ENCODE measurements at regions not wholly inside any gene's neighbourhood (a gene's known extent, or its start where the extent isn't known, plus 50 kb on each side); places are given as distances from the start of the nearest gene placed in this dataset.
"Not testable (repeated sequence)": the region's sequence is repeated elsewhere in the genome, so short reads cannot be mapped to it uniquely, and the experiment has no call there.

- H3K36me3 ChIP-seq (ENCODE audit: control insufficient read depth in 4 of 4, insufficient read depth in 3 of 4, low read depth in 1 of 4, low read length in 3 of 4): no peaks in the 10 kb centered on the region
- no peaks in the 10 kb centered on the region for H3K27me3 ChIP-seq (ENCODE audit: control insufficient read depth in 4 of 4, insufficient read depth in 4 of 4, low read length in 3 of 4)
- H3K4me1 ChIP-seq (ENCODE audit: control insufficient read depth in 4 of 4, insufficient read depth in 4 of 4, low read length in 3 of 4): no peaks in the 10 kb centered on the region
- WGBS: 89% methylated on average over 1 of the region's 1 CpG
- TF ChIP-seq GABPA (IDR thresholded peaks at IDR 0.05 in 1 of 2, conservative IDR thresholded peaks at IDR 0.05 in 1 of 2): no peak
- TF ChIP-seq HNF4A (conservative IDR thresholded peaks at IDR 0.05): no peak
- no peak for TF ChIP-seq HNF4G (IDR thresholded peaks at IDR 0.05)
- TF ChIP-seq FOXA1 (IDR thresholded peaks at IDR 0.05): no peak
- no peak for TF ChIP-seq REST (IDR thresholded peaks at IDR 0.05)
- no peak for TF ChIP-seq SP1 (IDR thresholded peaks at IDR 0.05)
- no peak for TF ChIP-seq JUND (IDR thresholded peaks at IDR 0.05)
- no peak for TF ChIP-seq FOXA2 (IDR thresholded peaks at IDR 0.05)
- no peak for TF ChIP-seq YY1 (IDR thresholded peaks at IDR 0.05)
- TF ChIP-seq TAF1 (conservative IDR thresholded peaks at IDR 0.05): no peak
- TF ChIP-seq RAD21 (IDR thresholded peaks at IDR 0.05): no peak
- TF ChIP-seq RXRA (IDR thresholded peaks at IDR 0.05): no peak
- TF ChIP-seq ZBTB33 (IDR thresholded peaks at IDR 0.05): no peak
- no peak for TF ChIP-seq EGR1 (IDR thresholded peaks at IDR 0.05; ENCODE audit: low read depth in 2 of 2)
- no peak for TF ChIP-seq MAX (IDR thresholded peaks at IDR 0.05)
- no peak for TF ChIP-seq CTCF (IDR thresholded peaks at IDR 0.05; ENCODE audit: low read depth, low read length, missing input control)
- H3K9ac ChIP-seq (ENCODE audit: low read depth in 1 of 2, low read length in 2 of 2): no peak overlapping the region
- H3K27ac ChIP-seq (ENCODE audit: low read depth in 1 of 2, low read length in 2 of 2): no peak overlapping the region
- H3K4me3 ChIP-seq (ENCODE audit: low read depth in 1 of 3, low read length in 3 of 3): no peak overlapping the region
- DNase-seq (ENCODE audit: low spot score): no peak
- no peaks in the 10 kb centered on the region for H3K9me3 ChIP-seq (ENCODE audit: control insufficient read depth in 4 of 4, low read length in 3 of 4)
These were observed 375.9 kb upstream of the NAALADL2 start for GRCh38 chr3:174483254-174483653.

- H3K9ac ChIP-seq (ENCODE audit: low read depth in 1 of 2, low read length in 2 of 2); H3K27me3 ChIP-seq (ENCODE audit: control insufficient read depth in 4 of 4, insufficient read depth in 4 of 4, low read length in 3 of 4); H3K9me3 ChIP-seq (ENCODE audit: control insufficient read depth in 4 of 4, low read length in 3 of 4); DNase-seq (ENCODE audit: low spot score); H3K36me3 ChIP-seq (ENCODE audit: control insufficient read depth in 4 of 4, insufficient read depth in 3 of 4, low read depth in 1 of 4, low read length in 3 of 4); H3K4me3 ChIP-seq (ENCODE audit: low read depth in 1 of 3, low read length in 3 of 3); H3K27ac ChIP-seq (ENCODE audit: low read depth in 1 of 2, low read length in 2 of 2); H3K4me1 ChIP-seq (ENCODE audit: control insufficient read depth in 4 of 4, insufficient read depth in 4 of 4, low read length in 3 of 4): not testable (repeated sequence)
- WGBS: 96% methylated on average over 6 of the region's 7 CpGs
These were observed 375.3 kb upstream of the NAALADL2 start for GRCh38 chr3:174483856-174484255.
